HepG2 (cell line): ENCODE measurements at regions not wholly inside any gene's neighbourhood (a gene's known extent, or its start where the extent isn't known, plus 50 kb on each side); places are given as distances from the start of the nearest gene placed in this dataset.

Source experiments
- ATAC-seq: fragments of 200-7000 bp; cut with Tn5 transposase; 3 replicates; pipeline ENCODE4 v1.9.1; 2020; ENCODE audit warnings: mild to moderate bottlenecking, moderate library complexity
- BruUV-seq: library from RNA; stranded (reverse); fragments of 400-500 nt; replicated peaks from 2 replicates; lab custom pipeline; 2021; lab: Mats Ljungman, UMichigan
- CTCF ChIA-PET: fragments of 300-600 bp; formaldehyde crosslinking; extraction: SDS; loops from one replicate; lab custom pipeline; 2021; ENCODE audit warnings: low total read pairs, inconsistent platforms, low intra/inter-chr PET ratio; lab: Yijun Ruan, JAX
- POLR2A ChIA-PET: fragments of 350-600 bp; sonication (Branson Sonifier 250); formaldehyde crosslinking; loops from one replicate; lab custom pipeline; 2020; ENCODE audit warnings: antibody characterized with exemption, inconsistent platforms; lab: Yijun Ruan, JAX
- DNase-seq: peaks from one replicate; pipeline ENCODE4 v3.0.0-alpha.2; 2015; ENCODE audit warnings: low spot score
- FAIRE-seq: peaks from 3 replicates; lab custom pipeline; 2011; peaks lifted over from hg19 to GRCh38; lab: Jason Lieb, UNC
- H2AFZ ChIP-seq: one replicate; pipeline ENCODE4 v1.6.1; 2011; ENCODE audit warnings: low read length, inconsistent platforms
- H3K27ac ChIP-seq: fragments of 300-600 bp; 3 replicates; pipeline ENCODE4 v1.8.0; 2011; ENCODE audit warnings: mixed run types, mild to moderate bottlenecking, mixed read lengths, low read length, inconsistent platforms; ENCODE audit not compliant: insufficient read depth; ENCODE audit errors: extremely low read length
- H3K27me3 ChIP-seq, 2 experiments: fragments of 200-600 bp in 1 of 2; 2 replicates in 1 of 2; 3 replicates in 1 of 2; pipeline versions ENCODE4 v1.6.0 to v1.8.0; 2011; ENCODE audit warnings: low read length in 2 of 2, mild to moderate bottlenecking in 2 of 2, moderate library complexity in 2 of 2, inconsistent platforms in 1 of 2; ENCODE audit not compliant: insufficient read depth in 2 of 2, control insufficient read depth in 1 of 2
- H3K36me3 ChIP-seq, 2 experiments: fragments of 200-600 bp in 1 of 2; replicated peaks in 1 of 2; 2 replicates in 1 of 2; 3 replicates in 1 of 2; pipeline versions ENCODE4 v1.5.1 to v1.8.0; 2011; ENCODE audit warnings: low read length in 2 of 2, inconsistent platforms in 1 of 2; ENCODE audit not compliant: insufficient read depth in 2 of 2, control insufficient read depth in 1 of 2
- H3K4me1 ChIP-seq: 2 replicates; pipeline ENCODE4 v1.5.1; 2012; ENCODE audit warnings: low read length, inconsistent platforms; ENCODE audit not compliant: insufficient read depth
- H3K4me2 ChIP-seq: 2 replicates; pipeline ENCODE4 v1.6.0; 2011; ENCODE audit warnings: low read depth, low read length, inconsistent platforms
- H3K4me3 ChIP-seq, 3 experiments: fragments of 200-600 bp in 1 of 3; sonication (generic), shearing (Covaris generic) in 1 of 3; replicated peaks in 1 of 3; 2 replicates each; pipeline ENCODE4 v1.5.1; 2011 to 2016; ENCODE audit warnings: low read length in 3 of 3, inconsistent platforms in 2 of 3, low read depth in 2 of 3, mild to moderate bottlenecking in 2 of 3, control low read depth in 1 of 3, mixed read lengths in 1 of 3; ENCODE audit not compliant: insufficient read depth in 1 of 3
- H3K79me2 ChIP-seq: one replicate; pipeline ENCODE4 v1.6.1; 2011; ENCODE audit warnings: low read length, inconsistent platforms; ENCODE audit not compliant: insufficient read depth
- H3K9ac ChIP-seq: 2 replicates; pipeline ENCODE4 v1.6.0; 2011; ENCODE audit warnings: mild to moderate bottlenecking, low read depth, low read length, inconsistent platforms; ENCODE audit not compliant: insufficient read depth
- H3K9me3 ChIP-seq: 2 replicates; pipeline ENCODE4 v1.5.1; 2012; ENCODE audit warnings: mild to moderate bottlenecking, low read length
- H4K20me1 ChIP-seq: 2 replicates; pipeline ENCODE4 v1.6.0; 2011; ENCODE audit warnings: inconsistent platforms, mild to moderate bottlenecking, low read length, moderate library complexity; ENCODE audit not compliant: insufficient read depth
- ADNP ChIP-seq: sonication (generic); formaldehyde crosslinking; IDR thresholded peaks from 2 replicates; pipeline ENCODE4 v1.4.0; 2020; ENCODE audit warnings: missing genetic modification reagents
- CENPBD1 ChIP-seq: sonication (generic); formaldehyde crosslinking; IDR thresholded peaks from 2 replicates; pipeline ENCODE4 v1.8.0; 2022; ENCODE audit warnings: missing genetic modification reagents, low read depth, mild to moderate bottlenecking, borderline replicate concordance
- EED ChIP-seq: sonication (generic); formaldehyde crosslinking; IDR thresholded peaks from 2 replicates; pipeline ENCODE4 v1.5.0; 2020; ENCODE audit warnings: mild to moderate bottlenecking, missing genetic modification reagents
- GATA4 ChIP-seq: sonication (generic); IDR thresholded peaks from 2 replicates; pipeline ENCODE4 v1.6.1; 2016; ENCODE audit warnings: antibody characterized with exemption, low read depth, borderline replicate concordance
- HOXA9 ChIP-seq: sonication (generic); formaldehyde crosslinking; IDR thresholded peaks from 2 replicates; pipeline ENCODE4 v1.8.1; 2022; ENCODE audit warnings: missing genetic modification reagents, mild to moderate bottlenecking, moderate library complexity, borderline replicate concordance
- KDM4B ChIP-seq: sonication (generic); formaldehyde crosslinking; IDR thresholded peaks from 2 replicates; pipeline ENCODE4 v1.4.0; 2020; ENCODE audit warnings: missing genetic modification reagents
- PRPF4 ChIP-seq: fragments of 200-400 bp; formaldehyde crosslinking; IDR thresholded peaks from 2 replicates; pipeline ENCODE4 v1.6.1; 2016; ENCODE audit warnings: low read length, low read depth; ENCODE audit not compliant: poor library complexity, severe bottlenecking
- THAP8 ChIP-seq: sonication (generic); formaldehyde crosslinking; IDR thresholded peaks from 2 replicates; pipeline ENCODE4 v1.5.1; 2020; ENCODE audit warnings: missing genetic modification reagents, mild to moderate bottlenecking, borderline replicate concordance
- ZNF143 ChIP-seq: sonication (generic); formaldehyde crosslinking; IDR thresholded peaks from 2 replicates; pipeline ENCODE4 v1.4.0; 2020; ENCODE audit warnings: missing genetic modification reagents
- ZNF343 ChIP-seq: sonication (generic); formaldehyde crosslinking; IDR thresholded peaks from 2 replicates; pipeline ENCODE4 v1.4.0; 2020; ENCODE audit warnings: mild to moderate bottlenecking, missing genetic modification reagents
- ZNF558 ChIP-seq: sonication (generic); formaldehyde crosslinking; IDR thresholded peaks from 2 replicates; pipeline ENCODE4 v1.9.0; 2022; ENCODE audit warnings: mild to moderate bottlenecking, missing genetic modification reagents, borderline replicate concordance
- ZNF614 ChIP-seq: IDR thresholded peaks from 2 replicates; pipeline ENCODE4 v1.6.1; 2018; ENCODE audit warnings: missing biosample characterization, missing genetic modification reagents, inconsistent platforms, borderline replicate concordance
- WGBS: methylation state at CpG from one replicate; pipeline ENCODE4 v1.1.6; 2017; ENCODE audit warnings: low lambda C conversion rate; 5-methylcytosine and 5-hydroxymethylcytosine counted together
- in situ Hi-C: cut with HindIII; loops from 2 replicates; pipeline ENCODE4 v1.10.0; 2017; ENCODE audit warnings: low pct_unique_long_range_greater_than_20kb; ENCODE audit not compliant: extremely low pct_ligation_motif_present
- intact Hi-C: fragments of 100-400 bp; cut with micrococcal nuclease; formaldehyde crosslinking; loops from one replicate; pipeline ENCODE4 v1.10.0; 2022; ENCODE audit not compliant: unreplicated experiment

DNA sequence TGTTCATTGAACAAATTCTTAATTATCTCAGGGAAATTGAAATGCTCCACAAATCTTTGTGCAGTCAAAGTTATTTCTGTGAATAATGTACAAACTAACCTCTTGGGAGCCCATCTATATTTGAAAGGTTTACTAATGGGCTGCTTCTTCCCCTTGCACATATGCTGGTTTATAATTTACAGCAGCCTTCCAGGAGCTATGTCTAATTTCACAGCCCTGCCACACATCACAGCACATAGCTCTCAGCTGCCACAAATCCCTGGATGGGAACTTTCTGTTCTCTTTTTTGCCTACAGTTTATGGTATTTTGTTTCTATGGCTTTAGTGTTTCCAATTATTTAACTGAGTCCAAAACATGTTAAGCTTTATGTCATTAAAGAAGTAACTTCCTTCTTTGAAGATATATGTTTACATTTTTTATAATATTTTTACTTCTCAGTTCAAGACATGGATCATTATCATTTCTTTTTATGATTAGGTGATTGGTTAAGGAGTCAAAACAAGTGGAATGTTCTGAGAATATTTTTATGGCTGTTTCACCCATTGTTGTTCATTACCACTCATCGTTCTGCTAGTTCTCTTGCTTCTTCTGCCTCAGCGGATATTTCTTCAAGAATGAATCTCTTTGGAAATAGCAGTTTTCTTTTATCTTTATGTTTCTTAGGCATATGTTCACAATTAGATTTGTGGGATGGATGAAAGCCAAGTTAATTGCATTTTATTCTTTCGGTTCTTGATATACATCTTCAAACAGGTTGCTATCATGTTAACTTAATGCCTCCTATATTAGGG is 475.6 kb upstream of the MIS18BP1 start:
- Histone ChIP-seq H3K9ac (no peak overlapping the region), H3K27ac (no peak overlapping the region), H3K4me1 (no peaks in the 10 kb centered on the region), H2AFZ (no peak overlapping the region), H3K4me3 (no peak overlapping the region), H3K9me3 (peaks cover 31% of the 10 kb centered on the region), H3K4me2 (no peak overlapping the region), H3K79me2 (no peaks in the 10 kb centered on the region), H3K36me3 (no peaks in the 10 kb centered on the region), H3K27me3 (no peaks in the 10 kb centered on the region), H4K20me1 (no peaks in the 10 kb centered on the region)
- intact Hi-C loops (no loop called here), in situ Hi-C loops (no loop called here)
- WGBS: under 1% methylated on average over 3 of the region's 3 CpGs
- ChIA-PET POLR2A (no interaction called here), CTCF (no interaction called here)
- DNase-seq (no peak), FAIRE-seq (no peak), ATAC-seq (no peak)
- no peak for TF ChIP-seq CENPBD1 (CRISPR knock-in tag)
- no peak for TF ChIP-seq KDM4B (CRISPR knock-in tag)
- no peak for TF ChIP-seq THAP8
- no peak for TF ChIP-seq ZNF143 (CRISPR knock-in tag)
- no peak for TF ChIP-seq PRPF4
- no peak for TF ChIP-seq ADNP
- no peak for TF ChIP-seq ZNF558 (CRISPR knock-in tag)
- TF ChIP-seq HOXA9 (CRISPR knock-in tag): no peak
- no peak for TF ChIP-seq EED
- no peak for TF ChIP-seq GATA4
- TF ChIP-seq ZNF343 (CRISPR knock-in tag): no peak
- no peak for TF ChIP-seq ZNF614 (CRISPR knock-in tag)
- no TSS peak for BruUV-seq
